GM06990 (cell line): ENCODE measurements at regions not wholly inside any gene's neighbourhood (a gene's known extent, or its start where the extent isn't known, plus 50 kb on each side); places are given as distances from the start of the nearest gene placed in this dataset.

ENCODE experiments used
- DNase-seq: peaks from one replicate; pipeline ENCODE4 v3.0.0-alpha.2; 2011; ENCODE audit not compliant: insufficient read length; ENCODE audit errors: extremely low read depth
- H3K27me3 ChIP-seq: replicated peaks from 2 replicates; pipeline ENCODE4 v1.6.0; 2011; ENCODE audit warnings: low read length; ENCODE audit not compliant: control insufficient read depth, insufficient read depth
- H3K36me3 ChIP-seq: 2 replicates; pipeline ENCODE4 v1.5.1; 2011; ENCODE audit warnings: low read length; ENCODE audit not compliant: control insufficient read depth, insufficient read depth
- H3K4me3 ChIP-seq: replicated peaks from 2 replicates; pipeline ENCODE4 v1.5.1; 2011; ENCODE audit warnings: low read depth, mild to moderate bottlenecking, control low read depth, low read length
- CTCF ChIP-seq: IDR thresholded peaks from 2 replicates; pipeline ENCODE4 v1.5.1; 2011; ENCODE audit warnings: low read length, control low read depth, mild to moderate bottlenecking, inconsistent platforms; ENCODE audit not compliant: insufficient read depth, poor library complexity, severe bottlenecking

- Histone ChIP-seq H3K27me3 (peaks cover 1% of the 10 kb centered on the region), H3K36me3 (no peaks in the 10 kb centered on the region), H3K4me3 (no peak overlapping the region)
- no peak for TF ChIP-seq CTCF
- no peak for DNase-seq
Measured at GRCh38 chr10:78782441-78782840, 286.3 kb upstream of the ZMIZ1 start.

- Histone ChIP-seq H3K27me3 (no peaks in the 10 kb centered on the region; the same call in none of the 2 replicates), H3K36me3 (no peaks in the 10 kb centered on the region), H3K4me3 (no peak overlapping the region)
- TF ChIP-seq CTCF: no peak
- DNase-seq: no peak
Measured at GRCh38 chr10:78783753-78784152, 285.0 kb upstream of the ZMIZ1 start.

GRCh38 chr10:78784546-78784945, 284.2 kb upstream of the ZMIZ1 start:
- Histone ChIP-seq H3K36me3 (no peaks in the 10 kb centered on the region), H3K4me3 (no peak overlapping the region), H3K27me3 (no peaks in the 10 kb centered on the region; the same call in none of the 2 replicates)
- no peak for DNase-seq
- no peak for TF ChIP-seq CTCF

GRCh38 chr10:78785066-78785465, 283.7 kb upstream of the ZMIZ1 start:
- Histone ChIP-seq H3K36me3 (no peaks in the 10 kb centered on the region), H3K27me3 (no peaks in the 10 kb centered on the region; the same call in none of the 2 replicates), H3K4me3 (no peak overlapping the region)
- no peak for TF ChIP-seq CTCF
- DNase-seq: no peak

- Histone ChIP-seq H3K36me3 (no peaks in the 10 kb centered on the region), H3K27me3 (no peaks in the 10 kb centered on the region; the same call in 1 of the 2 replicates), H3K4me3 (no peak overlapping the region)
- DNase-seq: no peak
- TF ChIP-seq CTCF: no peak
Measured at GRCh38 chr10:78785991-78786390, 282.8 kb upstream of the ZMIZ1 start.

GRCh38 chr10:78787125-78787524, 281.6 kb upstream of the ZMIZ1 start:
- H3K27me3 ChIP-seq: no peaks in the 10 kb centered on the region
- no peak overlapping the region for H3K4me3 ChIP-seq
- no peak for DNase-seq
- no peaks in the 10 kb centered on the region for H3K36me3 ChIP-seq
- no peak for TF ChIP-seq CTCF
